GM12874 (cell line): ENCODE measurements at regions not wholly inside any gene's neighbourhood (a gene's known extent, or its start where the extent isn't known, plus 50 kb on each side); places are given as distances from the start of the nearest gene placed in this dataset.
A peak's percentile ranks its signal among the peaks of the same experiment; 100 is the strongest.

Experiments used
- TF ChIP-seq, protein P1 (sequence below): IDR thresholded peaks from 2 replicates; pipeline ENCODE4 v1.5.1; 2011; ENCODE audit warnings: low read depth, mild to moderate bottlenecking, control low read depth, low read length, moderate library complexity; ENCODE audit not compliant: insufficient read depth

GRCh38 chrX:69412661-69413060, 91.5 kb upstream of the NALF2 start:
- TF ChIP-seq, protein P1, sequence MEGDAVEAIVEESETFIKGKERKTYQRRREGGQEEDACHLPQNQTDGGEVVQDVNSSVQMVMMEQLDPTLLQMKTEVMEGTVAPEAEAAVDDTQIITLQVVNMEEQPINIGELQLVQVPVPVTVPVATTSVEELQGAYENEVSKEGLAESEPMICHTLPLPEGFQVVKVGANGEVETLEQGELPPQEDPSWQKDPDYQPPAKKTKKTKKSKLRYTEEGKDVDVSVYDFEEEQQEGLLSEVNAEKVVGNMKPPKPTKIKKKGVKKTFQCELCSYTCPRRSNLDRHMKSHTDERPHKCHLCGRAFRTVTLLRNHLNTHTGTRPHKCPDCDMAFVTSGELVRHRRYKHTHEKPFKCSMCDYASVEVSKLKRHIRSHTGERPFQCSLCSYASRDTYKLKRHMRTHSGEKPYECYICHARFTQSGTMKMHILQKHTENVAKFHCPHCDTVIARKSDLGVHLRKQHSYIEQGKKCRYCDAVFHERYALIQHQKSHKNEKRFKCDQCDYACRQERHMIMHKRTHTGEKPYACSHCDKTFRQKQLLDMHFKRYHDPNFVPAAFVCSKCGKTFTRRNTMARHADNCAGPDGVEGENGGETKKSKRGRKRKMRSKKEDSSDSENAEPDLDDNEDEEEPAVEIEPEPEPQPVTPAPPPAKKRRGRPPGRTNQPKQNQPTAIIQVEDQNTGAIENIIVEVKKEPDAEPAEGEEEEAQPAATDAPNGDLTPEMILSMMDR = no peak

GRCh38 chrX:69398881-69399280, 105.2 kb upstream of the NALF2 start:
- TF ChIP-seq, protein P1 = no peak

DNA sequence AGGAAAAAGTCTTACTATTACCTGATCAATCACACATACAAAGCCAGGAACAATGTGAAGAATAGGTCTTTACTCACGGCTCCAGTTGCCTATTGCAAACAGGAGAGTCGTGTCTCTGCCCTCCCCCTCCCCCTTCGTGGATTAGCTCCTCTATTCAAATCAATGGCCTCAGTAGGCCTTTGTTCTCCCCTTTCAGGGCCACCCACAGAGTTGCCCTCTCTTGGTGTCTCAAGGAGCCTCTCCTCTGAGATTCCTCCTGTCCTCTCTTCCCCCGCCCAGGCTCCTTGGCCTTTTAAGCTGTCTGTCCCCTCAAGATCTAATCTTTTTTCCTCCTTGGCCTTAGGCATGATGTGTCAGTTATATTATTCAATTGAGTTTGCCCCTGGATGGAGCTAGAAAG, 107.2 kb upstream of the NALF2 start:
- TF ChIP-seq, protein P1 = no peak

DNA sequence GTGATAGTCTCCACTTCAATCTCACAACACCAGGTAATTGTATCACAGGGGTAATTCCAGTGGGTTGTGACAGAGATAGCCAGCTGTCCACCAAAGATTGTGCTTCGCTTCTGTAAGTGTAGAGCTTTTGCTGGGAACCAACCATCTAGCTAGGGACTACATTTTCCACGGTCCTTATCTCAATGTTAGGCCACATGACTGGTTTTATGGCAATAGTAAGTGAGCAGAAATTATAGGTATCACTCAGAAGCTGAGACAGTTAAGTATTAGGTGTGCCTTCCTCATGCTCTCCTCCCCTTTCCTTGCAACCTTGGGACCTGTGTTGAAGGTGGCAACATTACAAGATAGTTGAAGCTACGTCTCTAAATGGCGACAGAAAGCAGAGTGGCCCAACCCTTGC, 108.8 kb upstream of the NALF2 start:
- TF ChIP-seq, protein P1 = no peak

DNA sequence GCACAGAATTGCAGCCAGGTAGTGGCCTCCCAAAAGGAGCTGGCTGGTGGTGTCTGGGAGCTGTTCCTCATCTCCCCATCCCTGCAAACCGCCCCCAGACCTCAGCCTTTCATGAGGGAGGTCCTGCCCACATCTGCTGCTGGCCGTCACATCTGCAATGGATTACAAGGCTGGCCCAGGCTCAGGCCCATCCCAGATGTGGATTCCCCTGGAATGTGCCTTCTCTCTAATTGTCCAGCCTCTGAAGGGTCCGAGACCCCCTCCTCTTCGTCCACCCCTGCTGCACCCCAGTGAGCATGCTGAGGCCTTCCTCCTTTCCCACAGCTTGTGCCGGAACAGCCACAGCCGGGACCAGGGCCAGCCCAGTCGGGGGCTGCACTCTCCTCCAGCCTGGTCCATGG, 115.0 kb upstream of the NALF2 start:
- TF ChIP-seq, protein P1 = no peak

DNA sequence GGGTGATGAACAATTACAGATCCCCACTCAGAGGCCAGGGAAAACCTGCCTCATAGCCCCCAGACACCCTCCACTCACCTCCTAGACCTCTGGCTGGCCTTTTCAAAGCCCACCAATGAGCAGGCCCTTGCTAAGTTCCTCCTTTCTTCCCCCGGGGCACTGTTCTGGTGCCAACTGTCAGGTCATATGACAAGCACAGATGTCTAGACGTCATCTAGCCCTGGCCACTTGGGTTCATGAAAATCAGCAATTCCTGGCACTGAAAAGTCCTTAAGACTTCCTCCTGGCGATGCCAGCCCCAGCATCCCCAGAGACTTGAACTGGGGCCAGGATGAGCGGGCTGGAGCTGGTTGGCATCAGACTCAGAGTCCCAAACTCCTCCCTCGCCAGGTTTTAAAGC, 115.6 kb upstream of the NALF2 start:
- TF ChIP-seq, protein P1 = no peak

GRCh38 chrX:69387567-69388487, 116.3 kb upstream of the NALF2 start:
- TF ChIP-seq, protein P1 = peak; percentile 60
